Fibroblast of lung (primary cell): ENCODE measurements at regions not wholly inside any gene's neighbourhood (a gene's known extent, or its start where the extent isn't known, plus 50 kb on each side); places are given as distances from the start of the nearest gene placed in this dataset.
A peak's percentile ranks its signal among the peaks of the same experiment; 100 is the strongest.

Experiments used
- DNase-seq, 2 donors: peaks; one replicate each; pipeline versions ENCODE4 v3.0.0 to v3.0.0-alpha.2; 2010; ENCODE audit warnings: low read depth in 2 of 2
- H2AFZ ChIP-seq: 2 replicates; pipeline ENCODE4 v1.5.1; 2012; ENCODE audit warnings: low read length, control low read depth, inconsistent platforms
- H3K27ac ChIP-seq: 2 replicates; pipeline ENCODE4 v1.5.1; 2011; ENCODE audit warnings: low read length, control low read depth; ENCODE audit not compliant: insufficient read depth
- H3K27me3 ChIP-seq: 2 replicates; pipeline ENCODE4 v1.5.1; 2011; ENCODE audit warnings: mild to moderate bottlenecking, low read length; ENCODE audit not compliant: control insufficient read depth, insufficient read depth
- H3K36me3 ChIP-seq: 2 replicates; pipeline ENCODE4 v1.5.1; 2011; ENCODE audit warnings: low read length; ENCODE audit not compliant: control insufficient read depth, insufficient read depth
- H3K4me1 ChIP-seq: 2 replicates; pipeline ENCODE4 v1.5.1; 2011; ENCODE audit warnings: low read length; ENCODE audit not compliant: control insufficient read depth, insufficient read depth; ENCODE audit errors: extremely low read depth
- H3K4me2 ChIP-seq: 2 replicates; pipeline ENCODE4 v1.5.1; 2011; ENCODE audit warnings: low read length, control low read depth; ENCODE audit not compliant: insufficient read depth; ENCODE audit errors: extremely low read depth
- H3K4me3 ChIP-seq, 4 experiments: fragments of 200-600 bp in 1 of 4; sonication (generic) in 1 of 4; replicated peaks in 1 of 4; 2 replicates each; pipeline ENCODE4 v1.5.1; 2011 to 2016; ENCODE audit warnings: low read length in 4 of 4, low read depth in 3 of 4, mild to moderate bottlenecking in 3 of 4, control low read depth in 2 of 4, inconsistent platforms in 1 of 4, mixed read lengths in 1 of 4; ENCODE audit not compliant: insufficient read depth in 1 of 4; ENCODE audit errors: control extremely low read depth in 1 of 4
- H3K79me2 ChIP-seq: 2 replicates; pipeline ENCODE4 v1.5.1; 2012; ENCODE audit warnings: mild to moderate bottlenecking, low read length, inconsistent platforms; ENCODE audit not compliant: control insufficient read depth, insufficient read depth
- H3K9ac ChIP-seq: 2 replicates; pipeline ENCODE4 v1.5.1; 2011; ENCODE audit warnings: mild to moderate bottlenecking, low read length, control low read depth; ENCODE audit not compliant: insufficient read depth
- H3K9me3 ChIP-seq: 2 replicates; pipeline ENCODE4 v1.5.1; 2012; ENCODE audit warnings: low read depth, low read length; ENCODE audit not compliant: control insufficient read depth, insufficient read depth
- H4K20me1 ChIP-seq: 2 replicates; pipeline ENCODE4 v1.5.1; 2011; ENCODE audit warnings: low read length; ENCODE audit not compliant: control insufficient read depth, insufficient read depth; ENCODE audit errors: extremely low read depth
- CTCF ChIP-seq, 2 donors: IDR thresholded peaks in 1 of 2; conservative IDR thresholded peaks in 1 of 2; 1 replicate in 1 of 2; 2 replicates in 1 of 2; pipeline ENCODE4 v1.5.1; 2011 to 2012; ENCODE audit warnings: low read length in 2 of 2, control low read depth in 1 of 2, inconsistent platforms in 1 of 2, low read depth in 1 of 2, mild to moderate bottlenecking in 1 of 2
- EZH2 ChIP-seq: IDR thresholded peaks from 2 replicates; pipeline ENCODE4 v1.5.1; 2012; ENCODE audit warnings: low read length, control low read depth, mild to moderate bottlenecking; ENCODE audit errors: missing control alignments

- Histone ChIP-seq H3K4me2 (no peak overlapping the region), H3K9me3 (no peaks in the 10 kb centered on the region), H2AFZ (no peak overlapping the region), H3K4me1 (no peaks in the 10 kb centered on the region), H3K4me3 (no peak overlapping the region), H3K36me3 (no peaks in the 10 kb centered on the region), H3K9ac (no peak overlapping the region), H4K20me1 (no peaks in the 10 kb centered on the region), H3K27me3 (no peaks in the 10 kb centered on the region), H3K27ac (no peak overlapping the region), H3K79me2 (no peaks in the 10 kb centered on the region)
- TF ChIP-seq CTCF (conservative IDR thresholded peaks at IDR 0.05 in 1 of 2, IDR thresholded peaks at IDR 0.05 in 1 of 2; ENCODE audit: low read depth in 1 of 2, low read length in 2 of 2): no peak
- TF ChIP-seq EZH2: no peak
- DNase-seq: peak in 1 of 2 donors; percentile 58
Measured at GRCh38 chr6:21732731-21733130, 139.2 kb downstream of the SOX4 start.

- Histone ChIP-seq H3K9ac (no peak overlapping the region), H3K9me3 (no peaks in the 10 kb centered on the region), H4K20me1 (no peaks in the 10 kb centered on the region), H3K4me2 (no peak overlapping the region), H3K4me3 (no peak overlapping the region), H3K27ac (no peak overlapping the region), H3K4me1 (no peaks in the 10 kb centered on the region), H3K79me2 (no peaks in the 10 kb centered on the region), H2AFZ (no peak overlapping the region), H3K36me3 (no peaks in the 10 kb centered on the region), H3K27me3 (no peaks in the 10 kb centered on the region)
- DNase-seq: peak in 1 of 2 donors; percentile 67
- TF ChIP-seq EZH2 (no peak), CTCF (conservative IDR thresholded peaks at IDR 0.05 in 1 of 2, IDR thresholded peaks at IDR 0.05 in 1 of 2; ENCODE audit: low read depth in 1 of 2, low read length in 2 of 2) (no peak)
Measured at GRCh38 chr6:21733311-21733710, 139.8 kb downstream of the SOX4 start.

- Histone ChIP-seq H3K79me2 (no peaks in the 10 kb centered on the region), H2AFZ (no peak overlapping the region), H3K4me1 (no peaks in the 10 kb centered on the region), H3K27ac (no peak overlapping the region), H3K27me3 (no peaks in the 10 kb centered on the region), H3K4me3 (no peak overlapping the region), H3K36me3 (no peaks in the 10 kb centered on the region), H3K4me2 (no peak overlapping the region), H3K9ac (no peak overlapping the region), H4K20me1 (no peaks in the 10 kb centered on the region), H3K9me3 (no peaks in the 10 kb centered on the region)
- DNase-seq: no peak
- TF ChIP-seq CTCF (conservative IDR thresholded peaks at IDR 0.05 in 1 of 2, IDR thresholded peaks at IDR 0.05 in 1 of 2; ENCODE audit: low read depth in 1 of 2, low read length in 2 of 2): no peak
- no peak for TF ChIP-seq EZH2
Measured at GRCh38 chr6:21734204-21734603, 140.7 kb downstream of the SOX4 start.
